ENCODE measurements at regions not wholly inside any gene's neighbourhood (a gene's known extent, or its start where the extent isn't known, plus 50 kb on each side); places are given as distances from the start of the nearest gene placed in this dataset.

DNA sequence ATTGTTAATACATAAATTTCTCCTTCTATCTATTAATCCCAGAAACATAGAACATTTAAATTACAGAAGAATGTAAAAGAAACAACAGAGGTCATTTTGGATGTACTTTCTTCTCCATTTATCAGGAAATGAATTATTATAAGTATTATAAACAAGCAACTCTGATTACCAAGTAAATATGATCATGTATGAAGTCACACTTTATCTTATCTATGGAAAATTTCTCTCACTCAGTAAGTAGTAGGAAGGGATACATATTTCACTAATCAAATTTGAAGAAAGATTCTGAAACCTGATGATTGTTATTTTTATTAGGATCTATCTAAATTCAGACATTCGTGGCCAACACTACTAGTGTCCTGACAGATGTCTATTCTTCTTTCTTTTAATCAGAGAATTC, 770.7 kb downstream of the LTN1 start:
- TF ChIP-seq TAF1 (IDR thresholded peaks at IDR 0.05; ENCODE audit: low read depth): no peak
- no peak for TF ChIP-seq YY1 (IDR thresholded peaks at IDR 0.05; ENCODE audit: low read depth)
- no peak for TF ChIP-seq EP300 (IDR thresholded peaks at IDR 0.05; ENCODE audit: borderline replicate concordance)
- no peak for TF ChIP-seq TCF12 (IDR thresholded peaks at IDR 0.05; ENCODE audit: low read depth)
- no peak for TF ChIP-seq ZBTB7A (IDR thresholded peaks at IDR 0.05; ENCODE audit: low read depth)
- TF ChIP-seq RAD21 (IDR thresholded peaks at IDR 0.05; ENCODE audit: low read depth): no peak
- TF ChIP-seq, protein P1, sequence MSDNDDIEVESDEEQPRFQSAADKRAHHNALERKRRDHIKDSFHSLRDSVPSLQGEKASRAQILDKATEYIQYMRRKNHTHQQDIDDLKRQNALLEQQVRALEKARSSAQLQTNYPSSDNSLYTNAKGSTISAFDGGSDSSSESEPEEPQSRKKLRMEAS (IDR thresholded peaks at IDR 0.05): no peak
- no peak for TF ChIP-seq EGR1 (IDR thresholded peaks at IDR 0.05)
- TF ChIP-seq FOXM1 (IDR thresholded peaks at IDR 0.05; ENCODE audit: borderline replicate concordance, low read depth): no peak

Data from Ishikawa (cell line).